SK-N-SH treated with all-trans-retinoic acid at 6 μM for 48 hours (cell line): ENCODE measurements at regions not wholly inside any gene's neighbourhood (a gene's known extent, or its start where the extent isn't known, plus 50 kb on each side); places are given as distances from the start of the nearest gene placed in this dataset.

Experiments
- ATAC-seq: fragments of 200-7000 bp; cut with Tn5 transposase; 3 replicates; pipeline ENCODE4 v1.9.1; 2020; ENCODE audit warnings: mild to moderate bottlenecking, moderate library complexity
- ARNTL ChIP-seq: fragments of 450-650 bp; formaldehyde crosslinking; IDR thresholded peaks from 2 replicates; pipeline ENCODE4 v1.5.0; 2020; ENCODE audit warnings: low read depth, mild to moderate bottlenecking, moderate library complexity, borderline replicate concordance
- CSDC2 ChIP-seq: fragments of 250-450 bp; sonication (Bioruptor Pico); IDR thresholded peaks from 2 replicates; pipeline ENCODE4 v1.5.0; 2020; ENCODE audit warnings: mild to moderate bottlenecking, moderate library complexity
- CSRNP3 ChIP-seq: fragments of 250-450 bp; sonication (Bioruptor Pico); IDR thresholded peaks from 2 replicates; pipeline ENCODE4 v1.5.1; 2021; ENCODE audit warnings: mild to moderate bottlenecking, moderate library complexity
- ESRRG ChIP-seq: fragments of 250-450 bp; sonication (Bioruptor Pico); IDR thresholded peaks from 2 replicates; pipeline ENCODE4 v1.6.1; 2021; ENCODE audit warnings: mild to moderate bottlenecking
- GLIS3 ChIP-seq: fragments of 250-450 bp; sonication (Bioruptor Pico); IDR thresholded peaks from 2 replicates; pipeline ENCODE4 v1.5.0; 2020; ENCODE audit warnings: mild to moderate bottlenecking, moderate library complexity
- ISL1 ChIP-seq: fragments of 250-450 bp; sonication (Bioruptor Pico); IDR thresholded peaks from 2 replicates; pipeline ENCODE4 v2.1.2; 2022; ENCODE audit warnings: mild to moderate bottlenecking, moderate library complexity
- OSR1 ChIP-seq: fragments of 250-450 bp; sonication (Bioruptor Pico); IDR thresholded peaks from 2 replicates; pipeline ENCODE4 v1.8.0; 2022; ENCODE audit warnings: moderate library complexity, mild to moderate bottlenecking, inconsistent platforms
- POU6F1 ChIP-seq: fragments of 250-450 bp; sonication (Bioruptor Pico); IDR thresholded peaks from 2 replicates; pipeline ENCODE4 v1.8.0; 2021; ENCODE audit warnings: low read depth, mild to moderate bottlenecking, moderate library complexity, borderline replicate concordance
- PPARA ChIP-seq: fragments of 250-450 bp; sonication (Bioruptor Pico); IDR thresholded peaks from 2 replicates; pipeline ENCODE4 v1.5.0; 2020; ENCODE audit warnings: mild to moderate bottlenecking, borderline replicate concordance
- RARB ChIP-seq: fragments of 250-450 bp; sonication (Bioruptor Pico); IDR thresholded peaks from 2 replicates; pipeline ENCODE4 v1.8.0; 2021; ENCODE audit warnings: mild to moderate bottlenecking, moderate library complexity
- SNAI2 ChIP-seq: fragments of 250-450 bp; sonication (Bioruptor Pico); IDR thresholded peaks from 2 replicates; pipeline ENCODE4 v1.5.0; 2020; ENCODE audit warnings: mild to moderate bottlenecking, moderate library complexity
- TCF4 ChIP-seq: fragments of 250-450 bp; sonication (Bioruptor Pico); IDR thresholded peaks from 2 replicates; pipeline ENCODE4 v1.8.0; 2021; ENCODE audit warnings: mild to moderate bottlenecking, moderate library complexity, borderline replicate concordance
- TSHZ2 ChIP-seq: fragments of 250-450 bp; sonication (Bioruptor Pico); IDR thresholded peaks from 2 replicates; pipeline ENCODE4 v1.5.0; 2020; ENCODE audit warnings: mild to moderate bottlenecking, moderate library complexity
- ZC3H10 ChIP-seq: fragments of 250-450 bp; sonication (Bioruptor Pico); IDR thresholded peaks from 2 replicates; pipeline ENCODE4 v1.5.1; 2021; ENCODE audit warnings: mild to moderate bottlenecking, moderate library complexity
- ZFP3 ChIP-seq: fragments of 250-450 bp; sonication (Bioruptor Pico); IDR thresholded peaks from 2 replicates; pipeline ENCODE4 v1.5.0; 2020; ENCODE audit warnings: mild to moderate bottlenecking, moderate library complexity
- ZFP30 ChIP-seq: fragments of 450-650 bp; formaldehyde crosslinking; IDR thresholded peaks from 2 replicates; pipeline ENCODE4 v1.5.0; 2022; ENCODE audit warnings: mild to moderate bottlenecking, moderate library complexity
- ZNF565 ChIP-seq: fragments of 450-650 bp; formaldehyde crosslinking; conservative IDR thresholded peaks from 2 replicates; pipeline ENCODE4 v1.5.0; 2020; ENCODE audit warnings: low read depth, mild to moderate bottlenecking, moderate library complexity
- ZNF8 ChIP-seq: fragments of 450-650 bp; formaldehyde crosslinking; IDR thresholded peaks from 2 replicates; pipeline ENCODE4 v1.5.0; 2020; ENCODE audit warnings: mild to moderate bottlenecking, moderate library complexity
- TF ChIP-seq, protein P1 (sequence below): fragments of 250-450 bp; sonication (Bioruptor Pico); IDR thresholded peaks from 2 replicates; pipeline ENCODE4 v1.8.0; 2020; ENCODE audit warnings: mild to moderate bottlenecking, moderate library complexity, borderline replicate concordance

DNA sequence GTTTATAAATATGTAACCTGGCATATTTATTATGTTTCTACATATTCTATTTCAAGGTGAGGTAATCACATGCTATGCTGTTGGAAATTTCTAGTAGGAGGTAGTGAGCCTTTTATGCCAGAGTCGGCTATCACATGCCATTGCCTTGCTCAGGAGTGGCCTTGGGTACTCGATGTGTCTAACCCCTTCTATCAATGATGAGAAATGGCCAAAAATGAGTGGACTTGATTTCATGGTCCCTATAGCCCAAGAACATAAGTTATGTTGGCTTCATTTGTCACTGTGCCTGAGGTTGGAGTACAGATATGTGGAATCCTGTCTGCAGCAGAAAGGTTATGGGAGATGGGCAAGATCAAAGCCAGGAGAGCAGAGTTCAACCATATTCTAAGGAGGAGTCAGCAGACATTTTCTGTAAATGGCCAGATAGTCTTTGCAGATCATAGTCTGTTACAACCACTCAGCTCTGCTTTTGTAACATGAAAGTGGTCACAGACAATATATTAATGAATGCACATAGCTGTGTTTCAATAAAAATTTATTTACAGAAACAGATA lies 554.4 kb downstream of the PDCD6IP start:
- ATAC-seq = no peak
- TF ChIP-seq GLIS3 (CRISPR knock-in tag) (no peak), ZFP30 (CRISPR knock-in tag) (no peak), ZNF8 (CRISPR knock-in tag) (no peak), ZC3H10 (no peak), CSDC2 (no peak), OSR1 (CRISPR knock-in tag) (no peak), SNAI2 (no peak), PPARA (CRISPR knock-in tag) (no peak), RARB (no peak), ARNTL (CRISPR knock-in tag) (no peak)

GRCh38 chr3:34357461-34357860 lies 559.0 kb downstream of the PDCD6IP start:
- no peak for ATAC-seq

More at GRCh38 chr3:34357461-34357860, 559.0 kb downstream of the PDCD6IP start:
- no peak for TF ChIP-seq ZC3H10
- no peak for TF ChIP-seq TCF4 (CRISPR knock-in tag)
- no peak for TF ChIP-seq ARNTL (CRISPR knock-in tag)
- TF ChIP-seq PPARA (CRISPR knock-in tag) = no peak
- TF ChIP-seq TSHZ2 (CRISPR knock-in tag) = no peak
- TF ChIP-seq, protein P1, sequence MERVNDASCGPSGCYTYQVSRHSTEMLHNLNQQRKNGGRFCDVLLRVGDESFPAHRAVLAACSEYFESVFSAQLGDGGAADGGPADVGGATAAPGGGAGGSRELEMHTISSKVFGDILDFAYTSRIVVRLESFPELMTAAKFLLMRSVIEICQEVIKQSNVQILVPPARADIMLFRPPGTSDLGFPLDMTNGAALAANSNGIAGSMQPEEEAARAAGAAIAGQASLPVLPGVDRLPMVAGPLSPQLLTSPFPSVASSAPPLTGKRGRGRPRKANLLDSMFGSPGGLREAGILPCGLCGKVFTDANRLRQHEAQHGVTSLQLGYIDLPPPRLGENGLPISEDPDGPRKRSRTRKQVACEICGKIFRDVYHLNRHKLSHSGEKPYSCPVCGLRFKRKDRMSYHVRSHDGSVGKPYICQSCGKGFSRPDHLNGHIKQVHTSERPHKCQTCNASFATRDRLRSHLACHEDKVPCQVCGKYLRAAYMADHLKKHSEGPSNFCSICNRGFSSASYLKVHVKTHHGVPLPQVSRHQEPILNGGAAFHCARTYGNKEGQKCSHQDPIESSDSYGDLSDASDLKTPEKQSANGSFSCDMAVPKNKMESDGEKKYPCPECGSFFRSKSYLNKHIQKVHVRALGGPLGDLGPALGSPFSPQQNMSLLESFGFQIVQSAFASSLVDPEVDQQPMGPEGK = no peak
- no peak for TF ChIP-seq CSRNP3 (CRISPR knock-in tag)
- TF ChIP-seq ZNF8 (CRISPR knock-in tag) = no peak
- no peak for TF ChIP-seq ESRRG
- no peak for TF ChIP-seq ISL1
- no peak for TF ChIP-seq ZNF565 (CRISPR knock-in tag)
- TF ChIP-seq ZFP3 = no peak
- no peak for TF ChIP-seq POU6F1
- TF ChIP-seq GLIS3 (CRISPR knock-in tag) = no peak
- no peak for TF ChIP-seq RARB
